ENCODE measurements at regions not wholly inside any gene's neighbourhood (a gene's known extent, or its start where the extent isn't known, plus 50 kb on each side); places are given as distances from the start of the nearest gene placed in this dataset.
"Not testable (repeated sequence)": the region's sequence is repeated elsewhere in the genome, so short reads cannot be mapped to it uniquely, and the experiment has no call there.

DNA sequence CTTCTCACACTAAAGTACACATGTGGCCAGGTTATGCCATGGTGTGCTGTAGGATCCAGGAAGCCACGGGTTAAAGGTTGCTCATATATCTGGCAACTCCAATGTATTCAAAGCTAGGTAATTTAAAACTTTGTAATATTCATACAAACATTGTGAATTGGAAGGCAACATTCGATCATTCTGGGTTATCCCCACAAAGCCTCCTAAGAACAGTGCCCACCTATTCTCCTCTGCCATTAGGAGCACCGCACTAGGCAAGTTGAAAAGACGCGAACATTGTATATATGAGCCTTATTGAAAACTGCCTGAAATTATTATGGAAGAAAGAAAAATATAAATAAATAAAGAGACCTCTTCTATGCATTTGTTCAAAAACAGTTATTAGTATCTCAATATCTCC, 228.2 kb downstream of the IGSF11 start:
- Histone ChIP-seq H2BK120ac (ENCODE audit: low read depth, low read length) (no peak overlapping the region), H3K27ac (replicated peaks; ENCODE audit: low read length) (no peak overlapping the region), H2BK15ac (ENCODE audit: low read length) (no peak overlapping the region), H3K9me3 (replicated peaks in 1 of 2; ENCODE audit: control insufficient read depth in 2 of 2, insufficient read depth in 1 of 2, low read depth in 1 of 2, low read length in 2 of 2) (no peaks in the 10 kb centered on the region), H3K9ac (ENCODE audit: low read depth, low read length, poor library complexity) (no peak overlapping the region), H3K4me1 (ENCODE audit: control insufficient read depth in 2 of 2, insufficient read depth in 1 of 2, low read depth in 1 of 2, low read length in 2 of 2) (peaks cover 0 to 3% of the 10 kb centered on the region in 2 donors), H3K4me3 (ENCODE audit: low read length in 2 of 2) (no peak overlapping the region), H3K23ac (ENCODE audit: low read depth, low read length, poor library complexity) (no peak overlapping the region), H3K27me3 (ENCODE audit: control insufficient read depth in 3 of 3, insufficient read depth in 3 of 3, low read depth in 1 of 3, low read length in 3 of 3) (no peaks in the 10 kb centered on the region), H3K18ac (ENCODE audit: low read length) (no peak overlapping the region), H3K79me1 (ENCODE audit: low read depth, low read length) (no peaks in the 10 kb centered on the region), H3K14ac (ENCODE audit: low read length) (no peak overlapping the region), H2BK12ac (ENCODE audit: low read length) (no peak overlapping the region), H3K4ac (ENCODE audit: low read length) (no peak overlapping the region), H4K91ac (ENCODE audit: low read depth, low read length, poor library complexity) (no peak overlapping the region), H2AK5ac (ENCODE audit: low read depth, low read length) (no peak overlapping the region), H2AFZ (ENCODE audit: low read length) (no peak overlapping the region), H2BK5ac (ENCODE audit: low read length) (no peak overlapping the region), H3K4me2 (ENCODE audit: insufficient read depth, low read length, poor library complexity, severe bottlenecking) (no peak overlapping the region), H4K8ac (ENCODE audit: low read depth, low read length) (no peak overlapping the region), H3K36me3 (replicated peaks in 1 of 2; ENCODE audit: control insufficient read depth in 2 of 2, insufficient read depth in 2 of 2, low read length in 2 of 2) (no peaks in the 10 kb centered on the region)
- no peak for DNase-seq (ENCODE audit: low spot score)
- no CpG with 5 or more reads among the region's 5 CpGs for WGBS, 2 donors (ENCODE audit: extremely low coverage in 2 of 2, insufficient read length in 2 of 2, insufficient replicate concordance in 1 of 2)

DNA sequence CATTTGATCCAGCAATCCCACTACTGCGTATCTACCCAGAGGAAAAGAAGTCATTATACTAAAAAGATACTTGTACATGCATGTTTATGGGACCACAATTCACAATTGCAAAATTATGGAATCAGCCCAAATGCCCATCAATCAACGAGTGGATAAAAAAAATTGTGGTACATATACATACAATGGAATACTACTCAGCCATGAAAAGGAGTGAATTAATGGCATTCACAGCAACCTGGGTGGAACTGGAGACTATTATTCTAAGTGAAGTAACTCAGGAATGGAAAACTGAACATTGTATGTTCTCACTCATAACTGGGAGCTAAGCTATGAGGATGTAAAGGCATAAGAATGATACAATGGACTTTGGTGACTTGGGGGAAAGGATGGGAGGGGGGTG, 227.3 kb downstream of the IGSF11 start:
- H3K9me3 ChIP-seq (replicated peaks in 1 of 2; ENCODE audit: control insufficient read depth in 2 of 2, insufficient read depth in 1 of 2, low read depth in 1 of 2, low read length in 2 of 2); H2AK5ac ChIP-seq (ENCODE audit: low read depth, low read length); H2BK12ac ChIP-seq (ENCODE audit: low read length); H3K4me1 ChIP-seq (ENCODE audit: control insufficient read depth in 2 of 2, insufficient read depth in 1 of 2, low read depth in 1 of 2, low read length in 2 of 2); H4K91ac ChIP-seq (ENCODE audit: low read depth, low read length, poor library complexity); H3K9ac ChIP-seq (ENCODE audit: low read depth, low read length, poor library complexity); H2BK15ac ChIP-seq (ENCODE audit: low read length); H3K4me2 ChIP-seq (ENCODE audit: insufficient read depth, low read length, poor library complexity, severe bottlenecking); H3K4ac ChIP-seq (ENCODE audit: low read length); H3K18ac ChIP-seq (ENCODE audit: low read length); H3K23ac ChIP-seq (ENCODE audit: low read depth, low read length, poor library complexity); H3K27ac ChIP-seq (replicated peaks; ENCODE audit: low read length); H2BK120ac ChIP-seq (ENCODE audit: low read depth, low read length); H3K14ac ChIP-seq (ENCODE audit: low read length); H3K36me3 ChIP-seq (replicated peaks in 1 of 2; ENCODE audit: control insufficient read depth in 2 of 2, insufficient read depth in 2 of 2, low read length in 2 of 2); H2AFZ ChIP-seq (ENCODE audit: low read length); H3K79me1 ChIP-seq (ENCODE audit: low read depth, low read length); DNase-seq (ENCODE audit: low spot score); H4K8ac ChIP-seq (ENCODE audit: low read depth, low read length); H3K27me3 ChIP-seq (ENCODE audit: control insufficient read depth in 3 of 3, insufficient read depth in 3 of 3, low read depth in 1 of 3, low read length in 3 of 3); H2BK5ac ChIP-seq (ENCODE audit: low read length); H3K4me3 ChIP-seq (ENCODE audit: low read length in 2 of 2): not testable (repeated sequence)
- no CpG with 5 or more reads among the region's 2 CpGs for WGBS, 2 donors (ENCODE audit: extremely low coverage in 2 of 2, insufficient read length in 2 of 2, insufficient replicate concordance in 1 of 2)

DNA sequence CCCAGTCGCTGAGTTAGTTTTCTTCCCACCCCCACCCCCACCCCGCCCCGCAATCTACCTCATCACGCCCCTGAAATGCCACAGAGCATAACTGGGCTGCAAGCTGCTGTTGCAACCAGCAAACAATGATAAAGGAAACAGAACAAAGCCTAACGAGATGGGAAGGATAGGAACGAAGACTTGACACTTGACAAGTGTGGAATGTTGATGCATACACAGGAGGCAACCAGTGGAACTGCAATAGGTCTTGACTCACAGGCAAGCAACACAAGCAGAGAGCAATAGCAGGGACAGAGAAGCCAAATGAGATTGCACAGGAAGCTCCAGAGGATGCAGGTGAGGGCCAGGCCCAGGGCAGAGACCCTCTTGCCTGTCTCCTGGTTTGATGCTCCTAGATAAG, 225.9 kb downstream of the IGSF11 start:
- no peak overlapping the region for H3K18ac ChIP-seq (ENCODE audit: low read length)
- H2BK5ac ChIP-seq (ENCODE audit: low read length) = no peak overlapping the region
- no peak overlapping the region for H2AK5ac ChIP-seq (ENCODE audit: low read depth, low read length)
- no peak overlapping the region for H2BK12ac ChIP-seq (ENCODE audit: low read length)
- H2BK120ac ChIP-seq (ENCODE audit: low read depth, low read length) = no peak overlapping the region
- H3K9me3 ChIP-seq (replicated peaks in 1 of 2; ENCODE audit: control insufficient read depth in 2 of 2, insufficient read depth in 1 of 2, low read depth in 1 of 2, low read length in 2 of 2) = no peaks in the 10 kb centered on the region
- no peak overlapping the region for H3K4ac ChIP-seq (ENCODE audit: low read length)
- H3K79me1 ChIP-seq (ENCODE audit: low read depth, low read length) = no peaks in the 10 kb centered on the region
- no peak overlapping the region for H3K9ac ChIP-seq (ENCODE audit: low read depth, low read length, poor library complexity)
- no CpG with 5 or more reads among the region's 6 CpGs for WGBS, 2 donors (ENCODE audit: extremely low coverage in 2 of 2, insufficient read length in 2 of 2, insufficient replicate concordance in 1 of 2)
- no peak overlapping the region for H4K8ac ChIP-seq (ENCODE audit: low read depth, low read length)
- H2AFZ ChIP-seq (ENCODE audit: low read length) = peak overlapping the region; percentile 5
- no peak overlapping the region for H2BK15ac ChIP-seq (ENCODE audit: low read length)
- no peak overlapping the region for H3K23ac ChIP-seq (ENCODE audit: low read depth, low read length, poor library complexity)
- H4K91ac ChIP-seq (ENCODE audit: low read depth, low read length, poor library complexity) = no peak overlapping the region
- no peak overlapping the region for H3K4me3 ChIP-seq (ENCODE audit: low read length in 2 of 2)
- H3K14ac ChIP-seq (ENCODE audit: low read length) = no peak overlapping the region
- H3K36me3 ChIP-seq (replicated peaks in 1 of 2; ENCODE audit: control insufficient read depth in 2 of 2, insufficient read depth in 2 of 2, low read length in 2 of 2) = no peaks in the 10 kb centered on the region
- H3K4me1 ChIP-seq (ENCODE audit: control insufficient read depth in 2 of 2, insufficient read depth in 1 of 2, low read depth in 1 of 2, low read length in 2 of 2) = peaks cover 0 to 3% of the 10 kb centered on the region in 2 donors
- H3K27me3 ChIP-seq (ENCODE audit: control insufficient read depth in 3 of 3, insufficient read depth in 3 of 3, low read depth in 1 of 3, low read length in 3 of 3) = no peaks in the 10 kb centered on the region
- peak; percentile 24 for DNase-seq (ENCODE audit: low spot score)
- no peak overlapping the region for H3K27ac ChIP-seq (replicated peaks; ENCODE audit: low read length)
- H3K4me2 ChIP-seq (ENCODE audit: insufficient read depth, low read length, poor library complexity, severe bottlenecking) = no peak overlapping the region

DNA sequence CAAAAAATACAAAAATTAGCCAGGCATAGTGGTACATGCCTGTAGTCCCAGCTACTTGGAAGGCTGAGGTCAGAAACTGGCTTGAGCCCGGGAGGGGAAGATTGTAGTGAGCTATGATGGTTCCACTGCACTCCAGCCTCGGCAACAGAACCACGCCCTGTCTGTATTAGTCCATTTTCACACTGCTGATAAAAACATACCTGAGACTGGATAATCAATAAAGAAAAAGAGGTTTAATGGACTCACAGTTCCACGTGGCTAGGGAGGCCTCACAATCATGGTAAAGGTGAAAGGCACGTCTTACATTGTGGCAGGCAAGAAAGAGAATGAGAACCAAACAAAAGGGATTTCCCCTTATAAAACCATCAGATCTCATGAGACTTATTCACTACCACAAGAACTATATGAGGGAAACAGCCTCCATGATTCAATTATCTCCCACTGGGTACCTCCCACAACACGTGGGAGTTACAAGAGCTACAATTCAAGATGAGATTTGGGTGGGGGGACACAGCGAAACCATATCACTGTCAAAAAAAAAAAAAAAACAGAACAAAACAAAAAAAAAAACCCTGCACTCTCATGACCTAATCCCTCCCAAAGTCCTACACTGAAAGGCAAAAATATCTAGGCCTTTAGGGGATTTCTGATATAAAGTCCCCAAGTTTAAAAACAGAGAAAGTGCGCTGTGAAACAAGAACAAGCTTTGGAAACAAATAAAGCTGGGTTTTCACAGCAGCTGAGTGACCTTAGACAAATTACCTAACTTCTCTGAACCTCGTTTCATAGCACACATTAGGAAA, 224.7 kb downstream of the IGSF11 start:
- no peak overlapping the region for H4K91ac ChIP-seq (ENCODE audit: low read depth, low read length, poor library complexity)
- H2BK5ac ChIP-seq (ENCODE audit: low read length) = no peak overlapping the region
- H3K14ac ChIP-seq (ENCODE audit: low read length) = no peak overlapping the region
- no peak overlapping the region for H4K8ac ChIP-seq (ENCODE audit: low read depth, low read length)
- no peak overlapping the region for H3K4me2 ChIP-seq (ENCODE audit: insufficient read depth, low read length, poor library complexity, severe bottlenecking)
- no peaks in the 10 kb centered on the region for H3K79me1 ChIP-seq (ENCODE audit: low read depth, low read length)
- no peak overlapping the region for H3K4me3 ChIP-seq (ENCODE audit: low read length in 2 of 2)
- H2AFZ ChIP-seq (ENCODE audit: low read length) = no peak overlapping the region
- H3K4ac ChIP-seq (ENCODE audit: low read length) = no peak overlapping the region
- no peak overlapping the region for H3K27ac ChIP-seq (replicated peaks; ENCODE audit: low read length)
- H3K9me3 ChIP-seq (replicated peaks in 1 of 2; ENCODE audit: control insufficient read depth in 2 of 2, insufficient read depth in 1 of 2, low read depth in 1 of 2, low read length in 2 of 2) = no peaks in the 10 kb centered on the region
- H2BK15ac ChIP-seq (ENCODE audit: low read length) = no peak overlapping the region
- H2BK12ac ChIP-seq (ENCODE audit: low read length) = no peak overlapping the region
- peaks cover 0 to 3% of the 10 kb centered on the region in 2 donors for H3K4me1 ChIP-seq (ENCODE audit: control insufficient read depth in 2 of 2, insufficient read depth in 1 of 2, low read depth in 1 of 2, low read length in 2 of 2)
- no peak overlapping the region for H2BK120ac ChIP-seq (ENCODE audit: low read depth, low read length)
- no peak overlapping the region for H2AK5ac ChIP-seq (ENCODE audit: low read depth, low read length)
- no peaks in the 10 kb centered on the region for H3K36me3 ChIP-seq (replicated peaks in 1 of 2; ENCODE audit: control insufficient read depth in 2 of 2, insufficient read depth in 2 of 2, low read length in 2 of 2)
- no peak for DNase-seq (ENCODE audit: low spot score)
- no peak overlapping the region for H3K9ac ChIP-seq (ENCODE audit: low read depth, low read length, poor library complexity)
- H3K23ac ChIP-seq (ENCODE audit: low read depth, low read length, poor library complexity) = no peak overlapping the region
- H3K18ac ChIP-seq (ENCODE audit: low read length) = no peak overlapping the region
- WGBS, 2 donors (ENCODE audit: extremely low coverage in 2 of 2, insufficient read length in 2 of 2, insufficient replicate concordance in 1 of 2) = no CpG with 5 or more reads among the region's 9 CpGs
- H3K27me3 ChIP-seq (ENCODE audit: control insufficient read depth in 3 of 3, insufficient read depth in 3 of 3, low read depth in 1 of 3, low read length in 3 of 3) = no peaks in the 10 kb centered on the region

All from neuronal stem cell (in vitro differentiated cells).